SJSA1 (cell line): ENCODE measurements at regions not wholly inside any gene's neighbourhood (a gene's known extent, or its start where the extent isn't known, plus 50 kb on each side); places are given as distances from the start of the nearest gene placed in this dataset.

Source experiments
- DNase-seq, 2 experiments: peaks; one replicate each; pipeline ENCODE4 v3.0.0-alpha.2; 2015 to 2020; ENCODE audit warnings: low spot score in 2 of 2, low read depth in 1 of 2
- H3K27ac ChIP-seq: fragments of 250-450 bp; sonication (Bioruptor Pico); 2 replicates; pipeline ENCODE4 v1.5.1; 2020; ENCODE audit warnings: mild to moderate bottlenecking, moderate library complexity
- H3K27me3 ChIP-seq: fragments of 250-450 bp; sonication (Bioruptor Pico); replicated peaks from 2 replicates; pipeline ENCODE4 v1.5.1; 2020; ENCODE audit warnings: mild to moderate bottlenecking, moderate library complexity
- H3K36me3 ChIP-seq: fragments of 250-450 bp; sonication (Bioruptor Pico); 2 replicates; pipeline ENCODE4 v1.5.1; 2020; ENCODE audit warnings: mild to moderate bottlenecking
- H3K4me1 ChIP-seq: fragments of 250-450 bp; sonication (Bioruptor Pico); replicated peaks from 2 replicates; pipeline ENCODE4 v1.6.1; 2021; ENCODE audit warnings: mild to moderate bottlenecking
- H3K4me3 ChIP-seq: fragments of 250-450 bp; sonication (Bioruptor Pico); 2 replicates; pipeline ENCODE4 v1.5.1; 2020; ENCODE audit warnings: mild to moderate bottlenecking
- H3K9me3 ChIP-seq: fragments of 250-450 bp; sonication (Bioruptor Pico); replicated peaks from 2 replicates; pipeline ENCODE4 v1.5.1; 2020; ENCODE audit warnings: mild to moderate bottlenecking

GRCh38 chr2:205909184-205909572 lies 176.8 kb downstream of the INO80D start:
- Histone ChIP-seq H3K27me3 (no peaks in the 10 kb centered on the region), H3K36me3 (no peaks in the 10 kb centered on the region), H3K4me1 (no peaks in the 10 kb centered on the region), H3K27ac (no peak overlapping the region), H3K9me3 (no peaks in the 10 kb centered on the region), H3K4me3 (no peak overlapping the region)
- no peak for DNase-seq

- DNase-seq: no peak
- Histone ChIP-seq H3K4me3 (no peak overlapping the region), H3K27me3 (no peaks in the 10 kb centered on the region), H3K27ac (no peak overlapping the region), H3K36me3 (no peaks in the 10 kb centered on the region), H3K9me3 (no peaks in the 10 kb centered on the region), H3K4me1 (no peaks in the 10 kb centered on the region)
Measured at GRCh38 chr2:205908212-205909183, 177.5 kb downstream of the INO80D start.

GRCh38 chr2:205906419-205906818 lies 179.6 kb downstream of the INO80D start:
- no peaks in the 10 kb centered on the region for H3K27me3 ChIP-seq

GRCh38 chr2:205905576-205905975 lies 180.4 kb downstream of the INO80D start:
- no peak overlapping the region for H3K27ac ChIP-seq

More at GRCh38 chr2:205906419-205906818, 179.6 kb downstream of the INO80D start:
- Histone ChIP-seq H3K27ac (no peak overlapping the region), H3K9me3 (no peaks in the 10 kb centered on the region), H3K4me3 (no peak overlapping the region), H3K36me3 (no peaks in the 10 kb centered on the region), H3K4me1 (no peaks in the 10 kb centered on the region)
- no peak for DNase-seq

GRCh38 chr2:205904873-205905272 lies 181.1 kb downstream of the INO80D start:
- H3K36me3 ChIP-seq: no peaks in the 10 kb centered on the region
- no peak for DNase-seq
- H3K9me3 ChIP-seq: no peaks in the 10 kb centered on the region
- H3K4me1 ChIP-seq: no peaks in the 10 kb centered on the region
- H3K4me3 ChIP-seq: no peak overlapping the region
- H3K27me3 ChIP-seq: no peaks in the 10 kb centered on the region
- H3K27ac ChIP-seq: no peak overlapping the region

More at GRCh38 chr2:205905576-205905975, 180.4 kb downstream of the INO80D start:
- Histone ChIP-seq H3K27me3 (no peaks in the 10 kb centered on the region), H3K4me3 (no peak overlapping the region), H3K4me1 (no peaks in the 10 kb centered on the region), H3K36me3 (no peaks in the 10 kb centered on the region), H3K9me3 (no peaks in the 10 kb centered on the region)
- DNase-seq: no peak

- Histone ChIP-seq H3K9me3 (no peaks in the 10 kb centered on the region; the same call in 1 of the 2 replicates), H3K4me3 (no peak overlapping the region), H3K27ac (no peak overlapping the region), H3K36me3 (no peaks in the 10 kb centered on the region), H3K4me1 (no peaks in the 10 kb centered on the region), H3K27me3 (no peaks in the 10 kb centered on the region)
- DNase-seq: no peak
Measured at GRCh38 chr2:205903549-205904129, 182.3 kb downstream of the INO80D start.

GRCh38 chr2:205902900-205903237 lies 183.1 kb downstream of the INO80D start:
- Histone ChIP-seq H3K27ac (no peak overlapping the region), H3K36me3 (no peaks in the 10 kb centered on the region), H3K4me1 (no peaks in the 10 kb centered on the region), H3K4me3 (no peak overlapping the region), H3K9me3 (no peaks in the 10 kb centered on the region; the same call in 1 of the 2 replicates), H3K27me3 (no peaks in the 10 kb centered on the region)
- DNase-seq: no peak

- H3K4me1 ChIP-seq: no peaks in the 10 kb centered on the region
- H3K9me3 ChIP-seq: no peaks in the 10 kb centered on the region; the same call in 1 of the 2 replicates
- no peaks in the 10 kb centered on the region for H3K27me3 ChIP-seq
- no peak overlapping the region for H3K27ac ChIP-seq
- no peak overlapping the region for H3K4me3 ChIP-seq
- no peaks in the 10 kb centered on the region for H3K36me3 ChIP-seq
- DNase-seq: no peak
Measured at GRCh38 chr2:205902041-205902899, 183.7 kb downstream of the INO80D start.

- Histone ChIP-seq H3K27ac (no peak overlapping the region), H3K9me3 (no peaks in the 10 kb centered on the region; the same call in 1 of the 2 replicates), H3K4me3 (no peak overlapping the region), H3K4me1 (no peaks in the 10 kb centered on the region), H3K27me3 (no peaks in the 10 kb centered on the region), H3K36me3 (no peaks in the 10 kb centered on the region)
- DNase-seq: no peak
Measured at GRCh38 chr2:205901491-205901890, 184.5 kb downstream of the INO80D start.

- DNase-seq: no peak
Measured at GRCh38 chr2:205898744-205899143, 187.2 kb downstream of the INO80D start.

GRCh38 chr2:205895981-205896655 lies 189.9 kb downstream of the INO80D start:
- H3K27ac ChIP-seq: no peak overlapping the region
- H3K4me1 ChIP-seq: peaks cover 5% of the 10 kb centered on the region; the same call in 1 of the 2 replicates
- no peak overlapping the region for H3K4me3 ChIP-seq
- H3K9me3 ChIP-seq: no peaks in the 10 kb centered on the region; the same call in 1 of the 2 replicates
- no peaks in the 10 kb centered on the region for H3K36me3 ChIP-seq
- peaks cover 2% of the 10 kb centered on the region; the same call in 1 of the 2 replicates for H3K27me3 ChIP-seq
- DNase-seq: no peak

More at GRCh38 chr2:205898744-205899143, 187.2 kb downstream of the INO80D start:
- Histone ChIP-seq H3K9me3 (no peaks in the 10 kb centered on the region; the same call in 1 of the 2 replicates), H3K36me3 (no peaks in the 10 kb centered on the region), H3K4me3 (no peak overlapping the region), H3K27me3 (no peaks in the 10 kb centered on the region; the same call in 1 of the 2 replicates), H3K27ac (no peak overlapping the region), H3K4me1 (no peaks in the 10 kb centered on the region)

GRCh38 chr2:205892665-205893259 lies 193.2 kb downstream of the INO80D start:
- Histone ChIP-seq H3K27me3 (peaks cover 2% of the 10 kb centered on the region; the same call in 1 of the 2 replicates), H3K27ac (no peak overlapping the region), H3K4me1 (peaks cover 5% of the 10 kb centered on the region; the same call in 1 of the 2 replicates), H3K9me3 (no peaks in the 10 kb centered on the region), H3K4me3 (no peak overlapping the region), H3K36me3 (no peaks in the 10 kb centered on the region)
- no peak for DNase-seq
